NT2/D1 (cell line): ENCODE measurements at regions not wholly inside any gene's neighbourhood (a gene's known extent, or its start where the extent isn't known, plus 50 kb on each side); places are given as distances from the start of the nearest gene placed in this dataset.
"Not testable (repeated sequence)": the region's sequence is repeated elsewhere in the genome, so short reads cannot be mapped to it uniquely, and the experiment has no call there.

ENCODE experiments used
- DNase-seq: peaks from one replicate; pipeline ENCODE4 v3.0.0-alpha.2; 2011; ENCODE audit warnings: low read depth, low spot score
- H3K27me3 ChIP-seq: 2 replicates; pipeline ENCODE4 v1.6.0; 2011; ENCODE audit warnings: mild to moderate bottlenecking; ENCODE audit not compliant: insufficient read length, insufficient read depth
- H3K36me3 ChIP-seq: 2 replicates; pipeline ENCODE4 v1.6.1; 2011; ENCODE audit warnings: mild to moderate bottlenecking, low read length, mixed read lengths; ENCODE audit not compliant: insufficient read depth, insufficient read length
- H3K4me1 ChIP-seq: 2 replicates; pipeline ENCODE4 v1.5.1; 2011; ENCODE audit not compliant: insufficient read depth, insufficient read length
- H3K4me3 ChIP-seq: 2 replicates; pipeline ENCODE4 v1.5.1; 2011; ENCODE audit warnings: low read depth; ENCODE audit not compliant: insufficient read length
- H3K9ac ChIP-seq: 2 replicates; pipeline ENCODE4 v1.6.0; 2011; ENCODE audit warnings: low read depth; ENCODE audit not compliant: insufficient read length
- H3K9me3 ChIP-seq: 2 replicates; pipeline ENCODE4 v1.5.1; 2011; ENCODE audit warnings: mild to moderate bottlenecking, low read length; ENCODE audit not compliant: insufficient read depth
- SUZ12 ChIP-seq: IDR thresholded peaks from 2 replicates; pipeline ENCODE4 v1.6.1; 2011; ENCODE audit not compliant: insufficient read length, insufficient read depth; ENCODE audit errors: extremely low read depth
- YY1 ChIP-seq: IDR thresholded peaks from 2 replicates; pipeline ENCODE4 v1.6.1; 2011; ENCODE audit not compliant: insufficient read length, insufficient read depth
- ZNF274 ChIP-seq: IDR thresholded peaks from 2 replicates; pipeline ENCODE4 v1.6.1; 2011; ENCODE audit warnings: mild to moderate bottlenecking, low read depth, low read length

- TF ChIP-seq YY1 = no peak
- no peak for TF ChIP-seq ZNF274
- TF ChIP-seq SUZ12 = no peak
- H3K27me3 ChIP-seq = no peaks in the 10 kb centered on the region
- H3K4me1 ChIP-seq = no peaks in the 10 kb centered on the region
- DNase-seq = no peak
- H3K9ac ChIP-seq = no peak overlapping the region
- H3K9me3 ChIP-seq = peaks cover 7% of the 10 kb centered on the region; the same call in 1 of the 2 replicates
- H3K36me3 ChIP-seq = no peaks in the 10 kb centered on the region
- no peak overlapping the region for H3K4me3 ChIP-seq
These were observed 349.8 kb upstream of the ARID1B start for GRCh38 chr6:156427345-156427744.

GRCh38 chr6:156425359-156426020 is 351.7 kb upstream of the ARID1B start:
- Histone ChIP-seq H3K4me1 (no peaks in the 10 kb centered on the region), H3K9ac (no peak overlapping the region), H3K9me3 (peaks cover 9% of the 10 kb centered on the region; the same call in 1 of the 2 replicates), H3K4me3 (no peak overlapping the region), H3K36me3 (no peaks in the 10 kb centered on the region), H3K27me3 (no peaks in the 10 kb centered on the region)
- DNase-seq = no peak
- TF ChIP-seq ZNF274 = no peak
- TF ChIP-seq SUZ12 = no peak
- TF ChIP-seq YY1 = no peak

- no peak for TF ChIP-seq SUZ12
- no peak for TF ChIP-seq ZNF274
- TF ChIP-seq YY1 = no peak
- no peak for DNase-seq
- H3K27me3 ChIP-seq = no peaks in the 10 kb centered on the region
- H3K4me1 ChIP-seq = no peaks in the 10 kb centered on the region
- H3K4me3 ChIP-seq = no peak overlapping the region
- no peak overlapping the region for H3K9ac ChIP-seq
- H3K36me3 ChIP-seq = no peaks in the 10 kb centered on the region
- peaks cover 9% of the 10 kb centered on the region; the same call in 1 of the 2 replicates for H3K9me3 ChIP-seq
These were observed 353.3 kb upstream of the ARID1B start for GRCh38 chr6:156423829-156424228.

GRCh38 chr6:156423075-156423474 is 354.1 kb upstream of the ARID1B start:
- Histone ChIP-seq H3K4me1 (no peaks in the 10 kb centered on the region), H3K4me3 (no peak overlapping the region), H3K36me3 (no peaks in the 10 kb centered on the region), H3K9ac (no peak overlapping the region), H3K27me3 (no peaks in the 10 kb centered on the region), H3K9me3 (peaks cover 9% of the 10 kb centered on the region; the same call in 1 of the 2 replicates)
- no peak for DNase-seq
- no peak for TF ChIP-seq ZNF274

GRCh38 chr6:156421933-156422332 is 355.2 kb upstream of the ARID1B start:
- TF ChIP-seq ZNF274 (no peak), YY1 (no peak), SUZ12 (no peak)
- DNase-seq = no peak
- Histone ChIP-seq H3K27me3 (no peaks in the 10 kb centered on the region), H3K9me3 (peaks cover 9% of the 10 kb centered on the region; the same call in 1 of the 2 replicates), H3K4me3 (no peak overlapping the region), H3K9ac (no peak overlapping the region), H3K36me3 (no peaks in the 10 kb centered on the region), H3K4me1 (no peaks in the 10 kb centered on the region)

GRCh38 chr6:156421301-156421700 is 355.9 kb upstream of the ARID1B start:
- not testable (repeated sequence) for H3K4me3 ChIP-seq, DNase-seq, H3K4me1 ChIP-seq, H3K9ac ChIP-seq, H3K27me3 ChIP-seq, H3K36me3 ChIP-seq, H3K9me3 ChIP-seq

- no peak for DNase-seq
- Histone ChIP-seq H3K9ac (no peak overlapping the region), H3K36me3 (no peaks in the 10 kb centered on the region), H3K27me3 (no peaks in the 10 kb centered on the region), H3K9me3 (peaks cover 9% of the 10 kb centered on the region; the same call in 1 of the 2 replicates), H3K4me3 (no peak overlapping the region), H3K4me1 (no peaks in the 10 kb centered on the region)
- no peak for TF ChIP-seq YY1
- TF ChIP-seq SUZ12 = no peak
- TF ChIP-seq ZNF274 = no peak
These were observed 356.8 kb upstream of the ARID1B start for GRCh38 chr6:156420172-156420993.

- Histone ChIP-seq H3K27me3 (no peaks in the 10 kb centered on the region), H3K36me3 (no peaks in the 10 kb centered on the region), H3K4me3 (no peak overlapping the region), H3K9ac (no peak overlapping the region), H3K4me1 (no peaks in the 10 kb centered on the region), H3K9me3 (peaks cover 9% of the 10 kb centered on the region; the same call in 1 of the 2 replicates)
- TF ChIP-seq YY1 (no peak), ZNF274 (no peak), SUZ12 (no peak)
- no peak for DNase-seq
These were observed 357.6 kb upstream of the ARID1B start for GRCh38 chr6:156419594-156419993.
